Activated CD4-positive, alpha-beta T cell treated with anti-CD3 and anti-CD28 coated beads, Interleukin-2, Interleukin-4, amounts not matched to agents 100 ng/mL and 50 ng/mL, durations not matched to agents 16 hours and 8 hours (primary cell): ENCODE measurements at regions not wholly inside any gene's neighbourhood (a gene's known extent, or its start where the extent isn't known, plus 50 kb on each side); places are given as distances from the start of the nearest gene placed in this dataset.
A peak's percentile ranks its signal among the peaks of the same experiment; 100 is the strongest.
"Not testable (repeated sequence)": the region's sequence is repeated elsewhere in the genome, so short reads cannot be mapped to it uniquely, and the experiment has no call there.

Experiments used
- DNase-seq: peaks from one replicate; pipeline ENCODE4 v3.0.0-alpha.2; 2020; ENCODE audit warnings: low spot score

GRCh38 chr9:32200896-32201295 lies 183.5 kb upstream of the ACO1 start:
- no peak for DNase-seq

GRCh38 chr9:32209164-32209563 lies 175.3 kb upstream of the ACO1 start:
- not testable (repeated sequence) for DNase-seq

GRCh38 chr9:32218100-32218767 lies 166.2 kb upstream of the ACO1 start:
- no peak for DNase-seq

GRCh38 chr9:32220750-32221149 lies 163.7 kb upstream of the ACO1 start:
- DNase-seq: no peak

- DNase-seq: no peak
Measured at GRCh38 chr9:32234451-32234850, 150.0 kb upstream of the ACO1 start.

GRCh38 chr9:32247168-32247567 lies 137.3 kb upstream of the ACO1 start:
- no peak for DNase-seq

- DNase-seq: no peak
Measured at GRCh38 chr9:32248189-32248712, 136.2 kb upstream of the ACO1 start.

- peak; percentile 38 for DNase-seq
Measured at GRCh38 chr9:32251539-32251938, 132.9 kb upstream of the ACO1 start.

GRCh38 chr9:32253731-32254130 lies 130.7 kb upstream of the ACO1 start:
- no peak for DNase-seq

GRCh38 chr9:32255026-32255425 lies 129.4 kb upstream of the ACO1 start:
- DNase-seq: no peak

GRCh38 chr9:32258482-32258881 lies 126.0 kb upstream of the ACO1 start:
- no peak for DNase-seq

- DNase-seq: no peak
Measured at GRCh38 chr9:32260151-32260862, 124.1 kb upstream of the ACO1 start.

- no peak for DNase-seq
Measured at GRCh38 chr9:32264170-32264864, 120.1 kb upstream of the ACO1 start.

- DNase-seq: no peak
Measured at GRCh38 chr9:32265037-32265436, 119.4 kb upstream of the ACO1 start.

GRCh38 chr9:32278991-32279390 lies 105.5 kb upstream of the ACO1 start:
- no peak for DNase-seq

- no peak for DNase-seq
Measured at GRCh38 chr9:32289756-32290155, 94.7 kb upstream of the ACO1 start.

- no peak for DNase-seq
Measured at GRCh38 chr9:32291370-32291769, 93.1 kb upstream of the ACO1 start.

- DNase-seq: no peak
Measured at GRCh38 chr9:32292611-32293010, 91.8 kb upstream of the ACO1 start.

GRCh38 chr9:32293091-32293490 lies 91.4 kb upstream of the ACO1 start:
- no peak for DNase-seq

- DNase-seq: peak; percentile 0
Measured at GRCh38 chr9:32294106-32294505, 90.3 kb upstream of the ACO1 start.

GRCh38 chr9:32300373-32300772 lies 84.1 kb upstream of the ACO1 start:
- DNase-seq: no peak

GRCh38 chr9:32304495-32304894 lies 79.9 kb upstream of the ACO1 start:
- DNase-seq: no peak

- no peak for DNase-seq
Measured at GRCh38 chr9:32306006-32306405, 78.4 kb upstream of the ACO1 start.
